DMS 273 (cell line): ENCODE measurements at regions not wholly inside any gene's neighbourhood (a gene's known extent, or its start where the extent isn't known, plus 50 kb on each side); places are given as distances from the start of the nearest gene placed in this dataset.

Source experiments
- DNase-seq: peaks from one replicate; lab custom pipeline; 2025; ENCODE audit not compliant: unreplicated experiment; lab: John Stamatoyannopoulos, UW

- DNase-seq, result no peak
Observed at GRCh38 chr5:87966213-87966612, 302.4 kb downstream of the TMEM161B start.

DNA sequence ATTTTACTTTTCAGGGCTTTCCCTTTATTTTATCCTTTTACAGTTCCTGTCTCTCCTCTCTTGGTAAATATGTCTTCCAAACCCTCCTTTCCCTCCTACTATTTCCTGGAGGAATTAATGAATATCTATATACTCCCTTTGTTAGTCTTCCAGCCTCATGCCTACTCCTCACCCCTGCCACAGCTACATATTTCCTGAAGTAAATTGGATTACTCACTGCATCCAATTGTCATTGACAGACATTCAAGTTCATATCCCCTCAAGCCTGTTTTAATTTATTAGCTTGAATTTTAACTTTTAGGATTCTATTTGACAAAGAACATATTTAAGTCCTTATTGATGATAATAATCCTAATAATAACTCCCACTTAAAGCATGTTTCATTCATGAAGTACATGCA lies 314.5 kb downstream of the TMEM161B start:
- no peak for DNase-seq

DNA sequence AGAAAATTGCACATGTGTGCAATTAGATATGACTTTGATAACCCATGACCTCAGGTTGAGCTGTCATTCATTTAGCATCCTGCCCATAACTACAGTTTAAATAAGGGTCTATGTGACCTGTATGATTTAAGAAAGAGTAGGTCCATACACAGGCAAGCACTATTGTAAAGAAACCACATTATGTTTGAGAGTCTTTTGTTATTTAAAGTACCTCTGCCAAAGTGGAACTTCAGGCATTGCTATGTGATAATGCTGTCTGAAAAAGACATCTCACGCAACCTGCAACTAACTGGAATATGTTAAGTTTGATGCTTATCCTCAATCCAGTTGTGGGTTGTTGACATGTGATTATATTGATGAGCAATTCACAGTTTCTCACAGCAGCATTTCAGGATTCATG lies 317.0 kb downstream of the TMEM161B start:
- no peak for DNase-seq

- DNase-seq, result no peak
Observed at GRCh38 chr5:87949676-87950631, 318.7 kb downstream of the TMEM161B start.

DNA sequence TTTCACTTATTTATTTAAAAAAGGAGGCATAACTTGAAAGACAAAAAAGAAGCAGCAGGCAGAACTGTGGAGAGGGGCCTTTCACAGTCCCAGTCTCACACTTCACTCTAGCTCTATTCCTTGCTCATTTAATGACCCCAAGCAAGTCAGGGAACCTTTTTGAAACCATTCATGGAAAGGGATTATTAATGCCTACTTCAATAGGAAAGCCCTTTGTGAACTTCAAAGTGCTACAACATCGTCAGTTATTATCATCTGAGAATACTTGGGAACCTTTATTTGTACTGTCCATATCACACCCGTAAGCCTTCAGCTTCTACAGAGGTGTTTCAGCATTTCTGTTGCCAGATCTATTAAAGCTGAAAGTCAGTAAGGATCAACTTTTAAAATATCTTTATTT lies 320.2 kb downstream of the TMEM161B start:
- no peak for DNase-seq

DNA sequence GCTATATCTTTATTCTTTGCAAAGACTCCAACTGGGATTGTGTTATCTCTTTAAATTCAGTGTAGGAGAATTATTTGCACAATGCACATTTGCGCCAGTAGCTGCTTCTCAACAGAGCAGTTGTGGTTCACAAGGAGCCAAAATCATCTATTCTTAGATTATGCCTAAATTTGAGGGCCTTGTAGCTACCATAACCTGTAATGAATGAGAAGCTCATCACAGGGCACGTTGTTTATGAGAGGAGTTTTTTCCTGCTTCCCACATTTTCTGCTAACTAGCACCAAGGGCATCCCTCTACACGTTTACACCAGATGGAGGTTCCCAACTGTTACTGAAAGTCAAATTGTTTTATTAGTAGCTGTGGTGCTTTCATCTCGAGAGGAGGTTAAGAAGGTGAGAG lies 322.4 kb downstream of the TMEM161B start:
- peak; percentile 13 for DNase-seq

DNA sequence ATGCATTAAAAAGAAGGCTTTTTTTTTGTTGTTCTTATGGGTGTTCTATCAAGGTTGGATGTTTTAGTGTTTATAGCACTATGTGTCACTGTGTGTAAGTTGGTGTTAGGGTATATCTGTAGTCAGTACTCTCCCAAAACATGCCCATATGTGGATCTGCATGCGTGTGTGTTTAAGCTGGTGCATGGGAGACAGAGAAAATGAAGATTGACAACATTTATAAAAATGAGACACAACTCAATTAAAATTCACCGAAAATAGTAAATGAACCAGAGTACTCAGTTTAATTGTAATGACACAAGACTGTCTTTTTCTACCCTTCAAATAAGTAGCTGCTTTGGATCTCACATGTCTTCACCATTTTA lies 323.4 kb downstream of the TMEM161B start:
- DNase-seq, result no peak

- DNase-seq, result peak; percentile 90
Observed at GRCh38 chr5:87944553-87945285, 323.9 kb downstream of the TMEM161B start.

- no peak for DNase-seq
Observed at GRCh38 chr5:87940775-87941174, 327.9 kb downstream of the TMEM161B start.

DNA sequence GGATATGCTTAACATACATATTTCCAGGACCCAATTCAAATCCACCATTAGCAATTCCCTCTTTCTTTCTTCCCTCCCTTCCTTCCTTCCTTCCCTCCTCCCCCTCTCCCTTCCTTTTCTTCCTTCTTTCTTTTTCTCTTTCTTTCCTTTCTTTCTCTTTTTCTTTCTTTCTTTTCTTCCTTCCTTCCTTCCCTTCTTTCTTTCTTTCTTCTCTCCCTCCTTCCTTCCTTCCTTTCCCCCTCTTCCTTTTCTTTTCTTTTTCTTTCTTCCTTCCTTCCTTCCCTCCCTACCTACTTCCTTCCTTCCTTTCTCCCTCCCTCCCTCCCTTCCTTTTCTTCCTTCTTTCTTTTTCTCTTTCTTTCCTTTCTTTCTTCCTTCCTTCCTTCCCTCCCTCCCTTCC lies 332.0 kb downstream of the TMEM161B start:
- DNase-seq, result no peak

DNA sequence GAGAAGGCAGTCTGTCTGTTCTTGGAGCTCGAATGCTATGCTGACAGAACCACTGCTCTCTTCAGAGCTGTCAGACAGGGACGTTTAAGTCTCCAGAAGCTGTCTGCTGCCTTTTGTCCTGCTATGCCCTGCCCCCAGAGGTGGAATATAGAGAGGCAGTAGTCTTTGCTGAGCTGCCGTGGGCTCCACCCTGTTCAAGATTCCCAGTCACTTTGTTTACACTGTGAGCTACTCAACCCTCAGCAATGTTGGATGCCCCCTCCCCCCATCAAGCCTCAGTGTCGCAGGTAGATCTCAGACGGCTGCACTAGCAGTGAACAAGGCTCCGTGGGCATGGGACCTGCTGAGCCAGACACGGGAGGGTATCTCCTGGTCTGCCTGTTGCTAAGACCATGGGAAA lies 344.2 kb downstream of the TMEM161B start:
- no peak for DNase-seq

GRCh38 chr5:87916320-87916719 lies 352.3 kb downstream of the TMEM161B start:
- no peak for DNase-seq

GRCh38 chr5:87912419-87912818 lies 356.2 kb downstream of the TMEM161B start:
- DNase-seq, result no peak

DNA sequence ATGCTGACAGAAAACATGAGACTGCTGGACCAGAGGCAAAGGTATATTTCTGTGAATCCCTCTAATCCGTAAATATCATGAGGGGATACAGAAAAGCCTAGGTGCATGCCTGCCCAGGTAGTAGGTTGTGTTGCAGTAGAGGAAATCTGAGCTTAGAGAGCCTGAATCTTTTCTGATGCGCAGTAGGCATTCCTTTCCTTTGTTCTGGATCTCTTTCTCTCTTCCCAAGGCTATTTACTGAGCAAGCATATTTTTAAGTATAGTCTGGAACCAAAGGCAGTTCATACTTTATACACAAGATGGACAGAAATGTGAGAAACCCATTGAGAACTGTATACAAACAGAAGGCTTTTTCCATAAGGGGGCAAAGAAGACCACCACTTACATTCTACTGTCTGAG lies 359.3 kb downstream of the TMEM161B start:
- DNase-seq, result no peak

GRCh38 chr5:87906962-87907361 lies 361.7 kb downstream of the TMEM161B start:
- no peak for DNase-seq

DNA sequence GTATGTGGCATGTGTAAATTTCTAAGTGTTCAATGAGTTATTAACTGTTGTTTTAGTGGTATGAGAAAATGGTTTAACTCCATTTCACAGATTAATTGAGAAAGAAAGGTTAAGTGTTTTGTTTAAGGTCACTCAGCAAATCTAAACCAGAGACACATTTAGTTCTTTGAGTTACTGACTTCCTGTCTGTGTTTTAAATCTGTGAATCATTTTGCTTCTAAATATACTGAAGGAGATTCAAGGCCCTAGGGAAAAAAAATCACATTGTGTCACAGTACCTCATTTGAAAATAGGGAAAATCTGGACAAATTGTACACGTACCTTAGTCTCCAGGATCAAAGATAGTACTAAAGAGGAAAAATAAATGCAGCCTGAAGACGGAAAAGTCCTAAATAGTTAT lies 368.2 kb downstream of the TMEM161B start:
- DNase-seq, result no peak

DNA sequence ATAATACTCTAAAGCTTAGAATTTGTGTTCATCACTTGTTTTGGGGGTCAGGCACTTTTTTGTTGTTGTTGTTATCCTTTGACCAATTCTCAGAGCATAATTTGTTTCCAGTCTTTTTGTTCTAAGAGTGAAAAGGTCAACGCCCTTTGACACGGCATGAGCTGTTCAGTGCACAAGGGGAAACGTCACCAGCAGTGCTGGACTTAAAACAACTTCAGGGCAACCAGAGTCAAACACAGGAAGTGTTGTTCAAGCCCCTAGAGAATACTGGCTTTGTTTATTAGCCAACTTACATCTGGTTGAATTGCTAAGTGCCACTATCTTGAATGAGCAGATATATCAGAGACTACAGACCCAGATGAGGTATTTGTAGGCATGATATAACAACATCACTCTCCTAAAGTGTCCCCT lies 368.9 kb downstream of the TMEM161B start:
- peak; percentile 26 for DNase-seq

GRCh38 chr5:87899208-87899661 lies 369.4 kb downstream of the TMEM161B start:
- peak; percentile 29 for DNase-seq

DNA sequence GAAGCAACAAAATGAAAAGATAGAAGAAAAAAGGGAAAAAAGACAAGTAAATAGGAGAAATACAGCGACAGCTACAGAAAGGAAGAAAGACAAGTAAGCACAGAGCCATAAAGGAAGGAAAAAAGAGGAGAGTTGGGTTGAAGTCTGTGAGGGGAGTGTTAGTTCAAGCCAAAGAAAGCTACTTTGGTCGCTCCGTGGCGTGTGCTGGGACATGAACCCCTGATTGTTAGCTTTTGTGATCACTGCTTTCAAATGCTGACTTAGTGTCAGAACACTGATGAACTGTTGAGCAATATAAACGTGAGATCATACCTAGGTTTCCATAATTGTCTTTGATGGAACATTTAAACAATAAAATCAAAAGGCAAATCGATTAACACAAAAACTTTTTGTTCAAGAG lies 370.1 kb downstream of the TMEM161B start:
- no peak for DNase-seq

DNA sequence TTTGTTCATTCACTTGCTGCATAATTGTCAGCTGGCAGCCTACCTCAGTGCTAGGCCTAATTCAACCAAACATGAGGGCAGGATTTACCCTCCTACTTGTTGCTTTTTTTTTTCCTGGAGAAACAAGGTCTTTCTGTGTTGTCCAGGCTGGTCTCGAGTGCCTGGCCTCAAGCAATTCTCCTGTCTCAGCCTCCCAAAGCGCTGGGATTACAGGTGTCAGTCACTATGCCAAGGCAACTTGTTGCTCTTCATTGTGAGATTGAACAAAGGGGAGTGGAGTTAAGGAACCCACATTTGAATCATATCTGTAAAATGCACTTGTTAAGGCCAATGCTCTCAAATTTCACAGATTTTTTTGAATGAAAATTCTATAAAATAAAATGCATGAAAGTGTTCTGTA lies 380.5 kb downstream of the TMEM161B start:
- no peak for DNase-seq

GRCh38 chr5:87887247-87887646 lies 381.4 kb downstream of the TMEM161B start:
- no peak for DNase-seq

GRCh38 chr5:87886164-87886563 lies 382.5 kb downstream of the TMEM161B start:
- no peak for DNase-seq
